GM12878 (cell line): ENCODE measurements at regions not wholly inside any gene's neighbourhood (a gene's known extent, or its start where the extent isn't known, plus 50 kb on each side); places are given as distances from the start of the nearest gene placed in this dataset.

Experiments used
- CTCF ChIP-seq, 3 experiments: IDR thresholded peaks in 2 of 3; conservative IDR thresholded peaks in 1 of 3; 2 replicates each; pipeline ENCODE4 v1.5.1; 2011; ENCODE audit warnings: low read depth in 3 of 3, low read length in 3 of 3, mild to moderate bottlenecking in 3 of 3, control low read depth in 2 of 3, moderate library complexity in 2 of 3, inconsistent platforms in 1 of 3, mixed read lengths in 1 of 3; ENCODE audit not compliant: control insufficient read depth in 2 of 3, insufficient read depth in 1 of 3; ENCODE audit errors: extremely low read depth in 1 of 3
- POU2F2 ChIP-seq: IDR thresholded peaks from 3 replicates; pipeline ENCODE4 v1.6.1; 2011; ENCODE audit warnings: low read depth, mild to moderate bottlenecking, low read length, borderline replicate concordance
- ZNF592 ChIP-seq: fragments of 450-650 bp; IDR thresholded peaks from 2 replicates; pipeline ENCODE4 v1.6.1; 2017; ENCODE audit warnings: mild to moderate bottlenecking, moderate library complexity

GRCh38 chr9:24095246-24095645 is 269.2 kb upstream of the ELAVL2 start:
- TF ChIP-seq CTCF (IDR thresholded peaks at IDR 0.05 in 2 of 3, conservative IDR thresholded peaks at IDR 0.05 in 1 of 3; ENCODE audit: control insufficient read depth in 2 of 3, extremely low read depth in 1 of 3, insufficient read depth in 1 of 3, low read depth in 3 of 3, low read length in 3 of 3) (no peak), POU2F2 (no peak), ZNF592 (no peak)
